ENCODE measurements at regions not wholly inside any gene's neighbourhood (a gene's known extent, or its start where the extent isn't known, plus 50 kb on each side); places are given as distances from the start of the nearest gene placed in this dataset.
A peak's percentile ranks its signal among the peaks of the same experiment; 100 is the strongest.

DNA sequence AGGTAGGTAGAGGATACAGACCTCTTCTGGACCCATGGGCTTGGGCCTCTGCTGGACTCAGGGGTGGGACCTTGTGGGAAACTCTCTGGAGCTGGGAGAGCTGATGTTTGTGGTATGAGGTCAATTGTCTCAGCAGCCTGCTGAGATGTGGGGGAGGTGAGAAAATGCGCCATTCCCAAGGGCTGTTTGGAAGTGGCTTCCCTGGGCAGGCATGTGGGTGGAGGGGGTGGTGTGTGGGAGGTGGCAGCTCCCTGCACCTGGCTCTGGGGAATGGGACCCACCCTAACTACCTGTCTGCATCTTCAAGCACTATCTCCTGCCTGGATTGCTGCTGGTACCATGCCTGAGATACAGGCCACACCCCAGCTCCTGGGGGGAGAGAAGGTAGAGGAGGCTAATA lies 97.4 kb upstream of the THY1 start:
- no peak for DNase-seq

DNA sequence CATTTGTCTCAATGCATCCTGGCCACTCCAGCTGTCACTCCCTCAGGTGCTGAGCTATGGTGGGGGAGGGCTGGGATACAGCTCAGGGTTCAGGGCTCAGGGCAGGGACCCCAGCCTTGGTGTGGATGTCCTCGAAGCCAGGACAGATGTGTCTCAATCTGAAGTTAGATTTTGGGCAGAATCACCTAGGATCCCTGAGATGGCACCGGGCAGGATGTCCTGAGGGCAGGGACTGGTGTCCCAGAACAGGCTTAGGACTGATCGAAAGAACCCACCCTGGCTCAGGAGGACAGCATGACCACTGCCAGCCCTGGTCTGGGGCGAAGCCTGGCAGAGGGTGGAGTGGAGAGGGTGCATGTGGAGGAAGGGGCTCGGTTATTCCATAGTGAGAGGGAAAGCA lies 96.8 kb upstream of the THY1 start:
- DNase-seq: no peak

DNA sequence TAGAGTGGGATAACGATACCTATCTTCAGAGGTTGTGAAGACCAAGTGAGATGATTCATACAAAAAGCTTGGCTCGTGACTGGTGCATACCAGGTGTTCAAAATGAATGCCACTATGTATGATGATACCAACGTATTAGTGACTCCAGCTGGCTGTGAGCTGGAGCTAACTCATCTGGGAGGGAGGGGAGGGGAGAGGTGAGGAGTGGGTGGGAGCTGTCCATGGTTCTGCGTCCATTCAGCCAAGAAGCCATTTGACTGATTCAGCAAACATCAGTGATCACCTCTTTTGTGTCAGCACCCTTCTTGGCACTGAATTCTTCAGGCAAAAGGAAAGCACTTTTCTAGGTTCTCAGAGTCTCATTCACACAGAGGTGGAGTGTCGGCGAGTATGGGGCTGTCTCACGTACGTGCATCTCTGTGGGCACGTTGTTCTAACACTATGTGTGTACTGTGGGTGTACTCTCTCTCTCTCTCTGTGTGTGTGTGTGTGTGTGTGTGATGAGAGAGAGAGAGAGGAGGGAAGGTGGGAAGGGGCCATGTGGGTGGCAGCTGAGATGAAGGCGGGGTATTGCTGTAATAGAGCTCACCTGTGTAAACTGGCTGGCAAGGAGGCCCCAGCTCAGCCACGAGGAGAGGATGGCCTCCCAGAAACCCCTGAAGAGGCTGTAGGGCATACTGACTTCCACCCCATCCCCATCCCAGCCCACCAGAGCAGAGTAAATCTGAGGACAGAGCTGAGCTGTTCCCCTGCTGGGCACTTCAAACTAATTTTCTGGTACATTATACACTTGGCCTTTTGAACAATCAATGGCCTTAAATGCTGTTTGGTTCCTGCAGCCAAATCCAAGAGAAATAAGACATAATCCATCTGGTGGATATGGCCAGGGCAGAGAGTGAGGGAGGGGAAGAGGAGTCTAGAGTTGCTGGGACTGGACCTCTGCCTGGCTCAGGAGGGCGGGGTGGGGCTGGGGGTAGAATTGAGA lies 96.1 kb upstream of the THY1 start:
- peak; percentile 38 for DNase-seq

GRCh38 chr11:119515771-119516400 lies 92.9 kb upstream of the THY1 start:
- no peak for DNase-seq

GRCh38 chr11:119513806-119514170 lies 90.8 kb upstream of the THY1 start:
- DNase-seq: no peak

- no peak for DNase-seq
Observed at GRCh38 chr11:119513131-119513805, 90.3 kb upstream of the THY1 start.

- no peak for DNase-seq
Observed at GRCh38 chr11:119512369-119512768, 89.4 kb upstream of the THY1 start.

- DNase-seq: no peak
Observed at GRCh38 chr11:119511614-119512306, 88.8 kb upstream of the THY1 start.

DNA sequence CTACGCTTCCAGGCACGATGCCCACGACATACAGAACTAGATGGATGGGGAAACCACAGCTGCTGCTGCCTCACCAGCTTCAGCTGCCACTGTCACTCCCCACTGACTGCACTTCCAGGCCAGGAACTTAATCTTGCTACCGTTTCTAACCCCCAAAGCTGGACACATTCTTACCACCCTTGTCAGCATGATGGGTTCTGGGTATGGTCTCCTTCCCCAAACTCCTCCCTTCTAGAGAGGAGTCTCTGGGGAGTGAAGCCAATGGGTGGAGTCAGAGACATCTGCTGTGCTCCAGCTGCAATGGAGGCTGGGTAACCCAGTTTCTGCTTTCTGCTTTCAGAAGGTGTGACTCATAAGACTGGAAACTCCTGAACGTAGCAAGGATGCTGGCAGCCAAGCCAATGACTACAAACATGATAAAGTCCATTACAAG lies 87.0 kb upstream of the THY1 start:
- peak; percentile 62 for DNase-seq

DNA sequence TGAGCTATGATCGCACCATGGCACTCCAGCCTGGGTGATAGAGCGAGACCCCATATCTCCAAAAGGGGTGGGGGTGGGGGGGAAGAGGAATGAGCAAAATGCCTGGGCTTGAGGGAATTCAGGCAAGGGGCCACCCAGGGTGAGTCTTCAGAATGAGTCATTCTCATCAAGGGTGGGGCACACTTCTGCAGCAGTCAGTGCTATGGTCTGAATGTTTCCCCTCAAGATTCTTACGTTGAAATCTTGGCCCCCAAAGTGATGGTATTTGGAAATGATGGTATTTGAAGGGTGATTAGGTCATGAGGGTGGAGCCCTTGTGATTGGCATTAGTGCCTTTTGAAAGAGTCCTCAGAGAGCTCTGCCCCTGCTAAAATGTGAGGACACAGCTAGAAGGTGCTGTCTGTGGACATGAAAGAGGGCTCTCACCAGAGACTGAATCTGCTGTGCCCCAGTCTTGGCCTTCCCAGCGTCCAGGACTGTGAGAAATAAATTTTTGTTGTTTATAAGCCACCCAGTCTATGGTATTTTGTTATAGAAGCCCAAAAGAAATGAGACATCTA lies 86.4 kb upstream of the THY1 start:
- no peak for DNase-seq

- no peak for DNase-seq
Observed at GRCh38 chr11:119506436-119506835, 83.5 kb upstream of the THY1 start.

DNA sequence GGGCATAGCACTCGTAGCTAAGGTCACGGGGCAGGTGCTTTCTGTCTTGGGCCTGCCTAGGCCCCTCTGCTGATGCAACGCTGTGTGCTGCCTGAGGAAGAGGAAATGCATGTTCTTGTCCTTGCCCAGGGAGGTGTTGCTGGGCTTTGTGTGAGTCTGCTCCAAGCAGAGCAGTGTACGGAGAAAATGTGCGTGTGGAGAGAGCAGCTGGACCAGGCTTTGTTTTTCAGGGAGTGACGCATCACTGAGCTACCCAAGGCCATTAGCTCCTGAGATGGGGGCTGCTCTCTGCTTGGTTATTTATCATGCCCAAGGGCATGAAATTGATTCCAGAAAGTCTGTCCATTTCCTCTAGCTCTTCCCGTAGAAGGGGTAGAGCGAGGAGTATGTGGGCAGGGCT lies 82.9 kb upstream of the THY1 start:
- DNase-seq: no peak

- no peak for DNase-seq
Observed at GRCh38 chr11:119505071-119505470, 82.1 kb upstream of the THY1 start.

GRCh38 chr11:119504371-119504770 lies 81.4 kb upstream of the THY1 start:
- DNase-seq: no peak

DNA sequence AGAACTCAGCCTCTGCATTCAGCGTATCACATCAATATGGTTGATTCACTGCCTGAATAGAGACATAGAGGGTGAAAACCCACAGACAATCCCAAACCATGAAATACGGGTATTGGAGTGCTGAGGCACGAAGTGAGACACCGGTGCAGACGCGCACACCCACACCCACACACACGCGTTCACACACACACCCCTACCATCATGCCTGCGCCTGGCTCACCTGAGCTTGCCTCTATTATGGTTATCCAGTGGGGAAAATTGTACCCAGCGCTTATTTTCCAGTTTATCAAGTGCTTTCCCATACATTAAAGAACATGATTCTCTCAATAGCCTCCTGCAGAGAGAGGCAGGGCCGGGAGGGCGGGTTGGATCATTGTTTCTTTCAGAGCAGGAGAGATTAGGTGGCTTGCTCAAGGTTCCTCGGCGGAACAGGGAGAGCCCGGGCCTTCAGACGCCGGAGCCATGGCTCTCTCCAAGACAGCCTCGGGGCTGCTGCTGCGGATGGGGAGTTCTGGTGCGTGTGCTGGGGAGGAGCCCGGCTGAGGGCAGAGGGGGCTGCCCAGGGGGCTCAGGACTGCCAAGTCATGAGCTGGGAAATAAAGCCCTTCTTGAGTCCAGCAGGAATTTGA lies 78.9 kb upstream of the THY1 start:
- no peak for DNase-seq

DNA sequence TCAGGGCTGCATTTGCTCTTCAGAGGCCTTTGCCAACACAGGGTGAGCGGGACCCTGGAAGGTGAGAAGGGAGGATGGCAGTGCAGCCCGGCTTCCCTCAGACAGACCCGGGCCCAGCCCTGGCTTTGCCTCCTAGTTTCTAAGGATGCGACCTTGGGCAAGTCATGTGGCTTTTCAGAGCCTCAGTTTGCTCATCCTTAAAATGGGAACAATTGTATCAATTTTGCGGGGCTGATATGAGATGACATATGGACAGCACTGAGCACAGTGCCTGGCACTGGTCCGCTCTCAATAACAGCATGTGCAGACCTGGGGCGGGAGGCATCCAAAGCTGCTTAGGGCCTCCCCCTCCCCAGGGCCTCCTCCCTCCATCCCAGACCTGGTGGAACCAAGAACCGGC lies 74.7 kb upstream of the THY1 start:
- no peak for DNase-seq

DNA sequence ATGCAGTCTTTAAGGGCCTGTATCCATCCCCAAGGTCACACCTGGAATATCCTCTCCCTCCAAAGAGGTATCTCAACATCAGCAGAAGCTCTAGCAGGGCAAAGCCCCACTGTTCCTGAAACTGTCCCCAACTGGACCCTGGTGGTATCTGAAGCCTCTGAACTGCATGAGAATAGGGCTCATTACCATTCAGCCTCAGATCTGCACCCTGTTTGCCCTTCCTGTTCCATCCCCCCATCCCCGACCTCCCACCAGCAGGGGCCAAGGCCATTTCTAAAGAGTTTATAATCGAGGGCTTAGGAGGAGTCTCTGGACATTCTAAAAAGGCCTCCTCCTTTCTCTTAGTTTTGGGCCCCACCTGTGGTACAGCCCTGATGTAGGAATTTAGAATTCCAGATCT lies 74.0 kb upstream of the THY1 start:
- DNase-seq: no peak

GRCh38 chr11:119496469-119496868 lies 73.5 kb upstream of the THY1 start:
- DNase-seq: no peak

DNA sequence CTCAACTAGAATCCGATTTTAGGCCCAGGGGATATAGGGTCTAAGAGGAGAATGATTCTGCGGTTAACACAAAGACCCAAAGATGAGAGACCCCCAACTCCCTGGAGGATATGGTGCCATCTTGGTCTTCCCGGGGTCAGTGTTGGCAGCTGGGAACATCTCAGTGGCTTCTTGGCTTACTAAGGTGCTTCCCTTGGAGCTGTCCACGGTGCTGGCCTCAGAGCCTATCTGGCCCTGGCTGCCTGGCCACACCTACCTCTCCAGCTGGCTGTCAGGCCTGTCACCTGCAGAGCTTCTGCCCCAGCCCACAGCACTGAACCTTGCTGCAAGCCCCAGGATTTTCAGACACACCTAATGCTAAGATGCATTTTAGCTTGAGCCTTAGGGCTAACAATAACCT lies 70.7 kb upstream of the THY1 start:
- DNase-seq: no peak

- DNase-seq: no peak
Observed at GRCh38 chr11:119491753-119492510, 69.0 kb upstream of the THY1 start.

DNA sequence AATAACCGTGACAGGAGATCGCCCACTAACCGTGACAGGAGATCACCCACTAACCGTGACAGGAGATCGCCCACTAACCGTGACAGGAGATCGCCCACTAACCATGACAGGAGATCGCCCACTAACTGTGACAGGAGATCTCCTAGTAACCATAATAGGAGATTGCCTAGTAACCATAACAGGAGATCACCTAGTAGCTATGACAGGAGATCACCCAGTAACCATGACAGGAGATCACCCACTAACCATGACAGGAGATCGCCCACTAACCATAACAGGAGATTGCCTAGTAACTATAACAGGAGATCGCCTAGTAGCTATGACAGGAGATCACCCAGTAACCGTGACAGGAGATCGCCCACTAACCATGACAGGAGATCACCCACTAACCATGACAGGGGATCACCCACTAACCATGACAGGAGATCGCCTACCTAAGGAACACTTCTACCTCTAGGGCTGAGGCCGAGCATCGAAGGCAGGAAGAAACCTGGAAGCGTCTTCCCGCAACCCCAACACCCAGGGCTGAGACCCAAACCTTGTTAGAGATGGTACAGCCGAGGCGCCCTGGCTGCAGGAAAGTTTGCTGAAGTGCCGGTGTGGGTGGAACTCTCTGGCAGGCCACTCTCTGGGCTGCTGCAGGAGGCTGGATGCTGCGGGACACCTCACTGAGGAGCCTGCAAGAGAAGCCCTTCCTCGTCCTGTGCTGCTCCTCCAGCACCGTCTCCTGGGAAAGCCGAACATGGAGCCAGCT lies 67.5 kb upstream of the THY1 start:
- DNase-seq: no peak
